HEK293 (cell line): ENCODE measurements at regions not wholly inside any gene's neighbourhood (a gene's known extent, or its start where the extent isn't known, plus 50 kb on each side); places are given as distances from the start of the nearest gene placed in this dataset.

Experiments used
- SP2 ChIP-seq: fragments of 450-650 bp; formaldehyde crosslinking; IDR thresholded peaks from 2 replicates; pipeline ENCODE4 v1.5.1; 2016; ENCODE audit warnings: missing biosample characterization, missing genetic modification characterization
- TCF7L2 ChIP-seq: IDR thresholded peaks from 2 replicates; pipeline ENCODE4 v1.6.1; 2011; ENCODE audit warnings: low read depth, mild to moderate bottlenecking, inconsistent platforms, low read length, moderate library complexity, borderline replicate concordance
- WT1 ChIP-seq: fragments of 450-650 bp; formaldehyde crosslinking; IDR thresholded peaks from 2 replicates; pipeline ENCODE4 v1.5.1; 2016; ENCODE audit warnings: missing biosample characterization, missing genetic modification characterization
- ZNF121 ChIP-seq: fragments of 450-650 bp; formaldehyde crosslinking; IDR thresholded peaks from 2 replicates; pipeline ENCODE4 v1.5.1; 2016; ENCODE audit warnings: missing biosample characterization, missing genetic modification characterization
- ZNF133 ChIP-seq: fragments of 450-650 bp; formaldehyde crosslinking; IDR thresholded peaks from 2 replicates; pipeline ENCODE4 v1.5.1; 2016; ENCODE audit warnings: missing biosample characterization, missing genetic modification characterization
- ZNF155 ChIP-seq: fragments of 450-650 bp; formaldehyde crosslinking; IDR thresholded peaks from 2 replicates; pipeline ENCODE4 v1.5.1; 2016; ENCODE audit warnings: missing biosample characterization, missing genetic modification characterization
- ZSCAN30 ChIP-seq: fragments of 450-650 bp; IDR thresholded peaks from 2 replicates; pipeline ENCODE4 v1.5.1; 2018; ENCODE audit warnings: missing biosample characterization, mild to moderate bottlenecking, missing genetic modification characterization, moderate library complexity
- TF ChIP-seq, protein P1 (sequence below): fragments of 450-650 bp; formaldehyde crosslinking; IDR thresholded peaks from 2 replicates; pipeline ENCODE4 v1.5.1; 2017; ENCODE audit warnings: missing biosample characterization, missing genetic modification characterization
- TF ChIP-seq, protein P2 (sequence below): fragments of 450-650 bp; formaldehyde crosslinking; IDR thresholded peaks from 2 replicates; pipeline ENCODE4 v1.5.1; 2016; ENCODE audit warnings: missing biosample characterization, missing genetic modification characterization
- TF ChIP-seq, protein P3 (sequence below): fragments of 450-650 bp; formaldehyde crosslinking; IDR thresholded peaks from 2 replicates; pipeline ENCODE4 v1.5.1; 2016; ENCODE audit warnings: missing biosample characterization, missing genetic modification characterization

DNA sequence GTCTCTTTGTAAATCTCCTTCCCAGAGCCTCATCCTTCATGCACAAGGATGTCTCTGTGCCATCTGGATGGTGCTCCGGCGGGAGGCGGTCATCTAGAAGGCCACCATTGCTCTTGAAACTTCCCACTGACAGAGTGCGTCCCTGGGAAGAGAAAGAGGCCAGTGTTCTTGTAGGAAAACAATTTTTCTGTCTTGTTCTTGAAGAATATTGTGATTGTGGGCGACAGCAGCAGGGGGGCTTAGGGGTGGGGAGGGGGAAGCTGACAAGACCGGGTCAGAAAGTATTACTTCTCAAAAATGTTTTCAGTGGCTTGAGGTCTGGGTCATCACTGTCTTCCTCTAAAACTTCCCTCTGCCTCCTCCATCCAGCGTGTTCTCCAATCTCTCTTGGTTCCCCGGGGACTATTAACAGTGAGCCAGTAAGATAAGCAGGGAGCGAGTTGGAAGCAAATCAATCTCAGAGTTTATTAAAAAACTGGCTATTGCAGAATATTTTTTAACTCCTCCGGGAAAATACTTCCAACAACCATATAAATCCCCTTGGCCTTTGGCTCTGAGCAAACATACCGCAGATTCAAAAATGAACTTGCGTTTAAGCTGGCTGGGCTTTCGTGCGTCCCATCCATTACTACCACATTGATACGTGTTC is 597.8 kb upstream of the MGMT start:
- TF ChIP-seq, protein P1, sequence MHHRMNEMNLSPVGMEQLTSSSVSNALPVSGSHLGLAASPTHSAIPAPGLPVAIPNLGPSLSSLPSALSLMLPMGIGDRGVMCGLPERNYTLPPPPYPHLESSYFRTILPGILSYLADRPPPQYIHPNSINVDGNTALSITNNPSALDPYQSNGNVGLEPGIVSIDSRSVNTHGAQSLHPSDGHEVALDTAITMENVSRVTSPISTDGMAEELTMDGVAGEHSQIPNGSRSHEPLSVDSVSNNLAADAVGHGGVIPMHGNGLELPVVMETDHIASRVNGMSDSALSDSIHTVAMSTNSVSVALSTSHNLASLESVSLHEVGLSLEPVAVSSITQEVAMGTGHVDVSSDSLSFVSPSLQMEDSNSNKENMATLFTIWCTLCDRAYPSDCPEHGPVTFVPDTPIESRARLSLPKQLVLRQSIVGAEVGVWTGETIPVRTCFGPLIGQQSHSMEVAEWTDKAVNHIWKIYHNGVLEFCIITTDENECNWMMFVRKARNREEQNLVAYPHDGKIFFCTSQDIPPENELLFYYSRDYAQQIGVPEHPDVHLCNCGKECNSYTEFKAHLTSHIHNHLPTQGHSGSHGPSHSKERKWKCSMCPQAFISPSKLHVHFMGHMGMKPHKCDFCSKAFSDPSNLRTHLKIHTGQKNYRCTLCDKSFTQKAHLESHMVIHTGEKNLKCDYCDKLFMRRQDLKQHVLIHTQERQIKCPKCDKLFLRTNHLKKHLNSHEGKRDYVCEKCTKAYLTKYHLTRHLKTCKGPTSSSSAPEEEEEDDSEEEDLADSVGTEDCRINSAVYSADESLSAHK, result no peak
- TF ChIP-seq TCF7L2, result no peak
- TF ChIP-seq ZNF155, result no peak
- TF ChIP-seq, protein P2, sequence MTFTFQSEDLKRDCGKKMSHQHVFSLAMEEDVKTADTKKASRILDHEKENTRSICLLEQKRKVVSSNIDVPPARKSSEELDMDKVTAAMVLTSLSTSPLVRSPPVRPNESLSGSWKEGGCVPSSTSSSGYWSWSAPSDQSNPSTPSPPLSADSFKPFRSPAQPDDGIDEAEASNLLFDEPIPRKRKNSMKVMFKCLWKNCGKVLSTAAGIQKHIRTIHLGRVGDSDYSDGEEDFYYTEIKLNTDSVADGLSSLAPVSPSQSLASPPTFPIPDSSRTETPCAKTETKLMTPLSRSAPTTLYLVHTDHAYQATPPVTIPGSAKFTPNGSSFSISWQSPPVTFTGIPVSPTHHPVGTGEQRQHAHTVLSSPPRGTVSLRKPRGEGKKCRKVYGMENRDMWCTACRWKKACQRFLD (tag by site-specific recombination), result no peak
- no peak for TF ChIP-seq ZNF133
- TF ChIP-seq WT1, result no peak
- TF ChIP-seq SP2 (tag by site-specific recombination), result no peak
- TF ChIP-seq, protein P3, sequence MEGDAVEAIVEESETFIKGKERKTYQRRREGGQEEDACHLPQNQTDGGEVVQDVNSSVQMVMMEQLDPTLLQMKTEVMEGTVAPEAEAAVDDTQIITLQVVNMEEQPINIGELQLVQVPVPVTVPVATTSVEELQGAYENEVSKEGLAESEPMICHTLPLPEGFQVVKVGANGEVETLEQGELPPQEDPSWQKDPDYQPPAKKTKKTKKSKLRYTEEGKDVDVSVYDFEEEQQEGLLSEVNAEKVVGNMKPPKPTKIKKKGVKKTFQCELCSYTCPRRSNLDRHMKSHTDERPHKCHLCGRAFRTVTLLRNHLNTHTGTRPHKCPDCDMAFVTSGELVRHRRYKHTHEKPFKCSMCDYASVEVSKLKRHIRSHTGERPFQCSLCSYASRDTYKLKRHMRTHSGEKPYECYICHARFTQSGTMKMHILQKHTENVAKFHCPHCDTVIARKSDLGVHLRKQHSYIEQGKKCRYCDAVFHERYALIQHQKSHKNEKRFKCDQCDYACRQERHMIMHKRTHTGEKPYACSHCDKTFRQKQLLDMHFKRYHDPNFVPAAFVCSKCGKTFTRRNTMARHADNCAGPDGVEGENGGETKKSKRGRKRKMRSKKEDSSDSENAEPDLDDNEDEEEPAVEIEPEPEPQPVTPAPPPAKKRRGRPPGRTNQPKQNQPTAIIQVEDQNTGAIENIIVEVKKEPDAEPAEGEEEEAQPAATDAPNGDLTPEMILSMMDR (tag by site-specific recombination), result no peak
- TF ChIP-seq ZNF121 (tag by site-specific recombination), result no peak
- no peak for TF ChIP-seq ZSCAN30 (tag by site-specific recombination)
